GM12873 (cell line): ENCODE measurements at regions not wholly inside any gene's neighbourhood (a gene's known extent, or its start where the extent isn't known, plus 50 kb on each side); places are given as distances from the start of the nearest gene placed in this dataset.

ENCODE experiments used
- TF ChIP-seq, protein P1 (sequence below): IDR thresholded peaks from 2 replicates; pipeline ENCODE4 v1.5.1; 2012; ENCODE audit warnings: low read depth, mild to moderate bottlenecking, moderate library complexity, low read length, control low read depth; ENCODE audit not compliant: insufficient read depth; ENCODE audit errors: missing control alignments

DNA sequence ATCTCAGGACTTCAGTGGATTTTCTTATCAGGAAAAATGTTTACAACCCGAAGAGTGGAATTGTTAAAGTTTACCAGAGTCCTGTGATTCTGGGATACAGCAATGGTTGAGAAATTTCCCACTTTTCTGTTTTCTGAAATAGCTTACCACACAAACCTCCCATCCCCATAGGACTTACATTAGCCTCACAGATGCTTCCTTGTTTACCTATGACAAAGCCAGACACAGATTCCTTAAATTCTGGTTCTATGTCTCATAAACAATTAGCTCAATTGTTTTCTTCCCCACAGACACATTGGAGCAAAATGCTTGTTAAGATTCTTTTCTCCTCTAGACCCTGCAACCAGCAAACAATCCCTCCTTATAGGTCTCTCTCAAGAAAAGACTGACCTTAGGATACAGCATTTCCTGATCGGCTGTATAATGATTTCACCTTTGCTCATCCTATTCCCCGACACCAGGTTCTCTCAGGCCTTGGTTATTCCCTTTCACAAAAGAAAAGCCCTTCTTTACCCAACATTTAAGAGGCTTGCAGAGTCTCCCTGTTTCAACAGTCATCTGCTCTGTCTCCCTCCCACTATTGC is 886.2 kb downstream of the ARAP2 start:
- TF ChIP-seq, protein P1, sequence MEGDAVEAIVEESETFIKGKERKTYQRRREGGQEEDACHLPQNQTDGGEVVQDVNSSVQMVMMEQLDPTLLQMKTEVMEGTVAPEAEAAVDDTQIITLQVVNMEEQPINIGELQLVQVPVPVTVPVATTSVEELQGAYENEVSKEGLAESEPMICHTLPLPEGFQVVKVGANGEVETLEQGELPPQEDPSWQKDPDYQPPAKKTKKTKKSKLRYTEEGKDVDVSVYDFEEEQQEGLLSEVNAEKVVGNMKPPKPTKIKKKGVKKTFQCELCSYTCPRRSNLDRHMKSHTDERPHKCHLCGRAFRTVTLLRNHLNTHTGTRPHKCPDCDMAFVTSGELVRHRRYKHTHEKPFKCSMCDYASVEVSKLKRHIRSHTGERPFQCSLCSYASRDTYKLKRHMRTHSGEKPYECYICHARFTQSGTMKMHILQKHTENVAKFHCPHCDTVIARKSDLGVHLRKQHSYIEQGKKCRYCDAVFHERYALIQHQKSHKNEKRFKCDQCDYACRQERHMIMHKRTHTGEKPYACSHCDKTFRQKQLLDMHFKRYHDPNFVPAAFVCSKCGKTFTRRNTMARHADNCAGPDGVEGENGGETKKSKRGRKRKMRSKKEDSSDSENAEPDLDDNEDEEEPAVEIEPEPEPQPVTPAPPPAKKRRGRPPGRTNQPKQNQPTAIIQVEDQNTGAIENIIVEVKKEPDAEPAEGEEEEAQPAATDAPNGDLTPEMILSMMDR: no peak

DNA sequence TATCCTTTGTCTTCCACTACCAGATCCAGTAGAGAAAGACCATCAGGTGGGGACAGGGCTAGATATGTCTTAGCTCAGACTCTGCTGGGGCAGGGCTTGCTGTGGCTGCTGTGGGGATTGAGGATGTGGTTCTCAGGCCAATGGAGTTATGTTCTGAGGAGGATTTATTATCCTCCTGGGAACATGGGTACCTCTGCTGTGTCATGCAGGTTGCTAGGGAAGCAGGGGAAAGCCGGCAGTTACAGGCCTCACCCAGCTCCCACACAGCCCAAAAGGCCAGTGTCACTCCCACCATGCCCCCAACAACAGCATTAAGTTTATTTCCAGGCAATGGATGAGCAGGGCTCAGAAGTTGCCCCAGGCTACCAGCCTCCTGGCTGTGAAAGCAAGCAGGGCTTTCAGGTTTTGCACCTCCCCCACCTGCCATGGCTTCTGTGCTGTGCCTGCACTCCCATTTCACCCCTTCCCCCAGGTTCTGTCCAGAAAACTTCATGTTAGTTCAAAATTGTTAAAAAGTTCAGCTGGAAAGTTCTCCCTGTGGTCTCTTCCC is 879.9 kb downstream of the ARAP2 start:
- TF ChIP-seq, protein P1: no peak

DNA sequence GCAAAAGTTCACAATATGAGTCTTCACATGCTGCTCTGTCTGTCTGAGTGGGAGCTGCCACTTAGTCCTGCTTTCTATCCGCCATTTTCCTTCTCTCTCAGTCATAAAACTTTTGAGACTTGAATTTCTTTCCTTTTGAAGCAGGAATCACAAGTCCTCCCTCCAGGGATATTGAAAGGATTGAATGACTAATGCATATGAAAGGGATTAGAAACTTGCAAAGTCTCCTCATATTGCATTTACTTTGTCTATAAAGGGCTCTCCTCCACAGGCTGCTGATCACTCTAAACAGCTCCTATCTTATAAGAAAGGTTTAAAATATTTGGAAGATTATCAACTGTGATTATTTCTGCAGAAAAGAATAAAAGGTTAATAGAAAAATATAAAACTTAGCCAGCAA is 879.1 kb downstream of the ARAP2 start:
- TF ChIP-seq, protein P1: no peak

DNA sequence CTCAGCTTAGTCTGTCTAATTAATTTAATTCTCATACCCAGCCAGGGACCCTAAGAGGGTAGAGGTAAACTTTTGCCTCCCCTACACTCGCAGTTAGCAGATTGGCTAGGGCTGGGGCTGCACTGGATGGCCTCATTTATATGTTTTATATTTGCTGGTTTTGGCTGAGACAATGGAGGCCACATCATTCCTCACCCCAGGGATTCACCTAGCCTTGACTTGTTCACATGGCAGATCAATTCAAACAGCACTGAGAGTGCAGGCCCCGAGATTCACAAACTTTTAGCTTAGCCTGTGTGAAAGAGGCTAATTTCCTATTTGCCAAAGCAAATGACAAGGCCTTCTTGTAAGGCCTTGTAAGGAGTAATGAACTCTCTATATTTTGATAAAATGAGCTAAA is 844.4 kb downstream of the ARAP2 start:
- TF ChIP-seq, protein P1: no peak

DNA sequence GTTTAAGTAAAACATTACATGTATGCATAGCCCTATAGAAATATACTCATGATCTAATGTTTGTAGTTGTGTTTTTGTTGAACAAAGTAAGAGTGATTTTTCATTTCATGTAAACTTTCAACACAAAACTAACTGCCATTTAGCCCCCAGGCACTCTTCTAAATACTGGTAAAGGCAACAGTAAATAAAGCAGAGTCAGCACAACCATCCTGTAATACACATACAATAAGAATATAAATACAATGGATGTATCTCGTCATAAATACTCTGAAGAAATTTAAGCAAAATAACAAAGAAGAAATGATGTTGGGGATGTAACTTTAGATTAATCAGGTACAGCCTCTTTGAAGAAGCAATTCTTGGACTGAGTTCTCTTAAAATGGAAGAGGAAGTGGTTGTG is 821.2 kb downstream of the ARAP2 start:
- TF ChIP-seq, protein P1: no peak

DNA sequence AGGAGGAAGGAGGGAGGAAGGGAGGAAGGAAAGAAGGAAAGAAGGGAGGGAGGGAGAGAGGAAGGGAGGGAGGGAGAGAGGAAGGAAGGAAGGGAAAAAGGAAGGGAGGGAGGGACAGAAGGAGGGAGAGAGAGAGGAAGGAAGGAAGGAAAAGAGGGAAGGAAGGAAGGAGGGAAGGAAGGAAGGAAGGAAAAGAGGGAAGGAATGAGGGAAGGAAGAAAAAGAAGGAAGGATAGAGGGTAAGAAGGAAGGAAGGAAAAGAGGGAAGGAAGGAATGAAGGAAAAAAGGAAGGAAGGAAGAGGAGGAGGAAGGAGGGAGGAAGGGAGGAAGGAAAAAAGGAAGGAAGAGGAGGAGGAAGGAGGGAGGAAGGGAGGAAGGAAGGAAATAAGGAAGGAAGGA is 796.8 kb downstream of the ARAP2 start:
- TF ChIP-seq, protein P1: no peak

DNA sequence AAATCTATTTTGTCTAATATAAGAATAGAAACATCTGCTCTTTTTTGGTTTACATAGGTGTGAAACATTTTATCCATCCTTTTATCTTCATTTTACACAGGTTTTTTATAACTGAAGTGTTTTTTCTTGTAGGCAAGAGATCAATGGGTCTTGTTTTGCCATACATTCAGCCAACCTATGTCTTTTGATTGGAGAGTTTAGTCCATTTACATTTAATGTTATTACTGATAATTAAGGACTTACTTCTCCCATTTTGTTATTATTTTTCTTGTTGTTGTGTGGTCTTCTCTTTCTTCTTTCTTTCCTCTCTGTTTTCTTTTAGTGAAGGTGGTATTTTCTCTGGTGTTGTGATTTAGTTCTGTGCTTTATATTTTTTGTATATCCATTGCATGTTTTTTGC is 785.3 kb downstream of the ARAP2 start:
- TF ChIP-seq, protein P1: no peak
